ENCODE measurements at regions not wholly inside any gene's neighbourhood (a gene's known extent, or its start where the extent isn't known, plus 50 kb on each side); places are given as distances from the start of the nearest gene placed in this dataset.

DNA sequence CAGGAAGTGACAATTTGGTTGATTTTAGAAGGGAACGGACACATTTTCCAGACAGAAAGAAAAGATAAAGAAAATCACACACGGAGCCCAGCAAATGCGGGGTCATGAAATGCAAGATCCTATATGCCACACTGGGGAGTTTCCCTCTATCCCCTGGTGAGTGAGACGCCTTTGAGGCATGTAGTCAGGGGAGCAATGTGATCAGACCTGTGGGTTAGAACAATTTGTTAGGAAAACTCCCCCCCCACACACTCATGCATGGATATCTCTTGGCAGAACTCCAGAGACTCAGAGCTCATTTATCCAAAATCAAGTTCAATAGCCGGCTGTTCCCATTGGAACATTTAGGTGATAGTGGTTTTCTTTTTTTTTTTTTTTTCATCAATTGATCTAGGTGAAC, 71.7 kb upstream of the TRIO start:
- peaks cover 6% of the 10 kb centered on the region for H3K4me1 Mint-ChIP-seq
- DNase-seq (ENCODE audit: low spot score) (no peak), ATAC-seq (no peak)
- no peaks in the 10 kb centered on the region for H3K9me3 Mint-ChIP-seq
- ChIA-PET POLR2A (interaction anchor here (0.7 kb wide), 1 partner anchor 86 kb away, joined by 3 read pairs; no protein-coding TSS in a partner anchor), CTCF (interaction anchor here (1.0 kb wide), 1 partner anchor 70 kb away, joined by 3 read pairs; no protein-coding TSS in a partner anchor)
- no peaks in the 10 kb centered on the region for H3K36me3 Mint-ChIP-seq
- no peaks in the 10 kb centered on the region; the same call in none of the 2 replicates for H3K27me3 Mint-ChIP-seq (ENCODE audit: low read depth)
- H3K4me3 Mint-ChIP-seq, result no peak overlapping the region
- TF ChIP-seq, protein P1, sequence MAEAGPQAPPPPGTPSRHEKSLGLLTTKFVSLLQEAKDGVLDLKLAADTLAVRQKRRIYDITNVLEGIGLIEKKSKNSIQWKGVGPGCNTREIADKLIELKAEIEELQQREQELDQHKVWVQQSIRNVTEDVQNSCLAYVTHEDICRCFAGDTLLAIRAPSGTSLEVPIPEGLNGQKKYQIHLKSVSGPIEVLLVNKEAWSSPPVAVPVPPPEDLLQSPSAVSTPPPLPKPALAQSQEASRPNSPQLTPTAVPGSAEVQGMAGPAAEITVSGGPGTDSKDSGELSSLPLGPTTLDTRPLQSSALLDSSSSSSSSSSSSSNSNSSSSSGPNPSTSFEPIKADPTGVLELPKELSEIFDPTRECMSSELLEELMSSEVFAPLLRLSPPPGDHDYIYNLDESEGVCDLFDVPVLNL (CRISPR knock-in tag; IDR thresholded peaks at IDR 0.05; ENCODE audit: borderline replicate concordance, low read depth), result no peak
- TF ChIP-seq SOX15 (CRISPR knock-in tag; IDR thresholded peaks at IDR 0.05), result no peak
- TF ChIP-seq NFATC4 (CRISPR knock-in tag; IDR thresholded peaks at IDR 0.05), result no peak
- TF ChIP-seq, protein P2, sequence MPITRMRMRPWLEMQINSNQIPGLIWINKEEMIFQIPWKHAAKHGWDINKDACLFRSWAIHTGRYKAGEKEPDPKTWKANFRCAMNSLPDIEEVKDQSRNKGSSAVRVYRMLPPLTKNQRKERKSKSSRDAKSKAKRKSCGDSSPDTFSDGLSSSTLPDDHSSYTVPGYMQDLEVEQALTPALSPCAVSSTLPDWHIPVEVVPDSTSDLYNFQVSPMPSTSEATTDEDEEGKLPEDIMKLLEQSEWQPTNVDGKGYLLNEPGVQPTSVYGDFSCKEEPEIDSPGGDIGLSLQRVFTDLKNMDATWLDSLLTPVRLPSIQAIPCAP (CRISPR knock-in tag; IDR thresholded peaks at IDR 0.05), result no peak
- no peak for TF ChIP-seq NR1H2 (CRISPR knock-in tag; IDR thresholded peaks at IDR 0.05)
- no peak for TF ChIP-seq FOXK1 (CRISPR knock-in tag; IDR thresholded peaks at IDR 0.05)
- TF ChIP-seq GRHL2 (CRISPR knock-in tag; IDR thresholded peaks at IDR 0.05; ENCODE audit: insufficient replicate concordance, severe bottlenecking), result no peak
- TF ChIP-seq, protein P3, sequence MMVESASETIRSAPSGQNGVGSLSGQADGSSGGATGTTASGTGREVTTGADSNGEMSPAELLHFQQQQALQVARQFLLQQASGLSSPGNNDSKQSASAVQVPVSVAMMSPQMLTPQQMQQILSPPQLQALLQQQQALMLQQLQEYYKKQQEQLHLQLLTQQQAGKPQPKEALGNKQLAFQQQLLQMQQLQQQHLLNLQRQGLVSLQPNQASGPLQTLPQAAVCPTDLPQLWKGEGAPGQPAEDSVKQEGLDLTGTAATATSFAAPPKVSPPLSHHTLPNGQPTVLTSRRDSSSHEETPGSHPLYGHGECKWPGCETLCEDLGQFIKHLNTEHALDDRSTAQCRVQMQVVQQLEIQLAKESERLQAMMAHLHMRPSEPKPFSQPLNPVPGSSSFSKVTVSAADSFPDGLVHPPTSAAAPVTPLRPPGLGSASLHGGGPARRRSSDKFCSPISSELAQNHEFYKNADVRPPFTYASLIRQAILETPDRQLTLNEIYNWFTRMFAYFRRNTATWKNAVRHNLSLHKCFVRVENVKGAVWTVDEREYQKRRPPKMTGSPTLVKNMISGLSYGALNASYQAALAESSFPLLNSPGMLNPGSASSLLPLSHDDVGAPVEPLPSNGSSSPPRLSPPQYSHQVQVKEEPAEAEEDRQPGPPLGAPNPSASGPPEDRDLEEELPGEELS (CRISPR knock-in tag; IDR thresholded peaks at IDR 0.05), result no peak
- TF ChIP-seq, protein P4, sequence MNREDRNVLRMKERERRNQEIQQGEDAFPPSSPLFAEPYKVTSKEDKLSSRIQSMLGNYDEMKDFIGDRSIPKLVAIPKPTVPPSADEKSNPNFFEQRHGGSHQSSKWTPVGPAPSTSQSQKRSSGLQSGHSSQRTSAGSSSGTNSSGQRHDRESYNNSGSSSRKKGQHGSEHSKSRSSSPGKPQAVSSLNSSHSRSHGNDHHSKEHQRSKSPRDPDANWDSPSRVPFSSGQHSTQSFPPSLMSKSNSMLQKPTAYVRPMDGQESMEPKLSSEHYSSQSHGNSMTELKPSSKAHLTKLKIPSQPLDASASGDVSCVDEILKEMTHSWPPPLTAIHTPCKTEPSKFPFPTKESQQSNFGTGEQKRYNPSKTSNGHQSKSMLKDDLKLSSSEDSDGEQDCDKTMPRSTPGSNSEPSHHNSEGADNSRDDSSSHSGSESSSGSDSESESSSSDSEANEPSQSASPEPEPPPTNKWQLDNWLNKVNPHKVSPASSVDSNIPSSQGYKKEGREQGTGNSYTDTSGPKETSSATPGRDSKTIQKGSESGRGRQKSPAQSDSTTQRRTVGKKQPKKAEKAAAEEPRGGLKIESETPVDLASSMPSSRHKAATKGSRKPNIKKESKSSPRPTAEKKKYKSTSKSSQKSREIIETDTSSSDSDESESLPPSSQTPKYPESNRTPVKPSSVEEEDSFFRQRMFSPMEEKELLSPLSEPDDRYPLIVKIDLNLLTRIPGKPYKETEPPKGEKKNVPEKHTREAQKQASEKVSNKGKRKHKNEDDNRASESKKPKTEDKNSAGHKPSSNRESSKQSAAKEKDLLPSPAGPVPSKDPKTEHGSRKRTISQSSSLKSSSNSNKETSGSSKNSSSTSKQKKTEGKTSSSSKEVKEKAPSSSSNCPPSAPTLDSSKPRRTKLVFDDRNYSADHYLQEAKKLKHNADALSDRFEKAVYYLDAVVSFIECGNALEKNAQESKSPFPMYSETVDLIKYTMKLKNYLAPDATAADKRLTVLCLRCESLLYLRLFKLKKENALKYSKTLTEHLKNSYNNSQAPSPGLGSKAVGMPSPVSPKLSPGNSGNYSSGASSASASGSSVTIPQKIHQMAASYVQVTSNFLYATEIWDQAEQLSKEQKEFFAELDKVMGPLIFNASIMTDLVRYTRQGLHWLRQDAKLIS (CRISPR knock-in tag; IDR thresholded peaks at IDR 0.05; ENCODE audit: borderline replicate concordance), result no peak
- no peak for TF ChIP-seq TP53 (CRISPR knock-in tag; IDR thresholded peaks at IDR 0.05)
- TF ChIP-seq, protein P5, sequence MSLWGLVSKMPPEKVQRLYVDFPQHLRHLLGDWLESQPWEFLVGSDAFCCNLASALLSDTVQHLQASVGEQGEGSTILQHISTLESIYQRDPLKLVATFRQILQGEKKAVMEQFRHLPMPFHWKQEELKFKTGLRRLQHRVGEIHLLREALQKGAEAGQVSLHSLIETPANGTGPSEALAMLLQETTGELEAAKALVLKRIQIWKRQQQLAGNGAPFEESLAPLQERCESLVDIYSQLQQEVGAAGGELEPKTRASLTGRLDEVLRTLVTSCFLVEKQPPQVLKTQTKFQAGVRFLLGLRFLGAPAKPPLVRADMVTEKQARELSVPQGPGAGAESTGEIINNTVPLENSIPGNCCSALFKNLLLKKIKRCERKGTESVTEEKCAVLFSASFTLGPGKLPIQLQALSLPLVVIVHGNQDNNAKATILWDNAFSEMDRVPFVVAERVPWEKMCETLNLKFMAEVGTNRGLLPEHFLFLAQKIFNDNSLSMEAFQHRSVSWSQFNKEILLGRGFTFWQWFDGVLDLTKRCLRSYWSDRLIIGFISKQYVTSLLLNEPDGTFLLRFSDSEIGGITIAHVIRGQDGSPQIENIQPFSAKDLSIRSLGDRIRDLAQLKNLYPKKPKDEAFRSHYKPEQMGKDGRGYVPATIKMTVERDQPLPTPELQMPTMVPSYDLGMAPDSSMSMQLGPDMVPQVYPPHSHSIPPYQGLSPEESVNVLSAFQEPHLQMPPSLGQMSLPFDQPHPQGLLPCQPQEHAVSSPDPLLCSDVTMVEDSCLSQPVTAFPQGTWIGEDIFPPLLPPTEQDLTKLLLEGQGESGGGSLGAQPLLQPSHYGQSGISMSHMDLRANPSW (CRISPR knock-in tag; conservative IDR thresholded peaks at IDR 0.05; ENCODE audit: low read depth), result no peak
- TF ChIP-seq IRF2 (CRISPR knock-in tag; IDR thresholded peaks at IDR 0.05; ENCODE audit: borderline replicate concordance, low read depth), result no peak
- TF ChIP-seq, protein P6, sequence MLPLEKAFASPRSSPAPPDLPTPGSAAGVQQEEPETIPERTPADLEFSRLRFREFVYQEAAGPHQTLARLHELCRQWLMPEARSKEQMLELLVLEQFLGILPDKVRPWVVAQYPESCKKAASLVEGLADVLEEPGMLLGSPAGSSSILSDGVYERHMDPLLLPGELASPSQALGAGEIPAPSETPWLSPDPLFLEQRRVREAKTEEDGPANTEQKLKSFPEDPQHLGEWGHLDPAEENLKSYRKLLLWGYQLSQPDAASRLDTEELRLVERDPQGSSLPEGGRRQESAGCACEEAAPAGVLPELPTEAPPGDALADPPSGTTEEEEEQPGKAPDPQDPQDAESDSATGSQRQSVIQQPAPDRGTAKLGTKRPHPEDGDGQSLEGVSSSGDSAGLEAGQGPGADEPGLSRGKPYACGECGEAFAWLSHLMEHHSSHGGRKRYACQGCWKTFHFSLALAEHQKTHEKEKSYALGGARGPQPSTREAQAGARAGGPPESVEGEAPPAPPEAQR (CRISPR knock-in tag; IDR thresholded peaks at IDR 0.05), result no peak
- TF ChIP-seq, protein P7, sequence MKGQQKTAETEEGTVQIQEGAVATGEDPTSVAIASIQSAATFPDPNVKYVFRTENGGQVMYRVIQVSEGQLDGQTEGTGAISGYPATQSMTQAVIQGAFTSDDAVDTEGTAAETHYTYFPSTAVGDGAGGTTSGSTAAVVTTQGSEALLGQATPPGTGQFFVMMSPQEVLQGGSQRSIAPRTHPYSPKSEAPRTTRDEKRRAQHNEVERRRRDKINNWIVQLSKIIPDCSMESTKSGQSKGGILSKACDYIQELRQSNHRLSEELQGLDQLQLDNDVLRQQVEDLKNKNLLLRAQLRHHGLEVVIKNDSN (CRISPR knock-in tag; IDR thresholded peaks at IDR 0.05), result no peak
- TF ChIP-seq, protein P8, sequence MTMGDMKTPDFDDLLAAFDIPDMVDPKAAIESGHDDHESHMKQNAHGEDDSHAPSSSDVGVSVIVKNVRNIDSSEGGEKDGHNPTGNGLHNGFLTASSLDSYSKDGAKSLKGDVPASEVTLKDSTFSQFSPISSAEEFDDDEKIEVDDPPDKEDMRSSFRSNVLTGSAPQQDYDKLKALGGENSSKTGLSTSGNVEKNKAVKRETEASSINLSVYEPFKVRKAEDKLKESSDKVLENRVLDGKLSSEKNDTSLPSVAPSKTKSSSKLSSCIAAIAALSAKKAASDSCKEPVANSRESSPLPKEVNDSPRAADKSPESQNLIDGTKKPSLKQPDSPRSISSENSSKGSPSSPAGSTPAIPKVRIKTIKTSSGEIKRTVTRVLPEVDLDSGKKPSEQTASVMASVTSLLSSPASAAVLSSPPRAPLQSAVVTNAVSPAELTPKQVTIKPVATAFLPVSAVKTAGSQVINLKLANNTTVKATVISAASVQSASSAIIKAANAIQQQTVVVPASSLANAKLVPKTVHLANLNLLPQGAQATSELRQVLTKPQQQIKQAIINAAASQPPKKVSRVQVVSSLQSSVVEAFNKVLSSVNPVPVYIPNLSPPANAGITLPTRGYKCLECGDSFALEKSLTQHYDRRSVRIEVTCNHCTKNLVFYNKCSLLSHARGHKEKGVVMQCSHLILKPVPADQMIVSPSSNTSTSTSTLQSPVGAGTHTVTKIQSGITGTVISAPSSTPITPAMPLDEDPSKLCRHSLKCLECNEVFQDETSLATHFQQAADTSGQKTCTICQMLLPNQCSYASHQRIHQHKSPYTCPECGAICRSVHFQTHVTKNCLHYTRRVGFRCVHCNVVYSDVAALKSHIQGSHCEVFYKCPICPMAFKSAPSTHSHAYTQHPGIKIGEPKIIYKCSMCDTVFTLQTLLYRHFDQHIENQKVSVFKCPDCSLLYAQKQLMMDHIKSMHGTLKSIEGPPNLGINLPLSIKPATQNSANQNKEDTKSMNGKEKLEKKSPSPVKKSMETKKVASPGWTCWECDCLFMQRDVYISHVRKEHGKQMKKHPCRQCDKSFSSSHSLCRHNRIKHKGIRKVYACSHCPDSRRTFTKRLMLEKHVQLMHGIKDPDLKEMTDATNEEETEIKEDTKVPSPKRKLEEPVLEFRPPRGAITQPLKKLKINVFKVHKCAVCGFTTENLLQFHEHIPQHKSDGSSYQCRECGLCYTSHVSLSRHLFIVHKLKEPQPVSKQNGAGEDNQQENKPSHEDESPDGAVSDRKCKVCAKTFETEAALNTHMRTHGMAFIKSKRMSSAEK (CRISPR knock-in tag; IDR thresholded peaks at IDR 0.05; ENCODE audit: borderline replicate concordance), result no peak
- TF ChIP-seq RELA (CRISPR knock-in tag; IDR thresholded peaks at IDR 0.05; ENCODE audit: borderline replicate concordance), result no peak
- no peak overlapping the region for H3K27ac Mint-ChIP-seq

Data from WTC11 (cell line).